Frontal cortex (tissue), 3 donors: ENCODE measurements at regions not wholly inside any gene's neighbourhood (a gene's known extent, or its start where the extent isn't known, plus 50 kb on each side); places are given as distances from the start of the nearest gene placed in this dataset.
"Not testable (repeated sequence)": the region's sequence is repeated elsewhere in the genome, so short reads cannot be mapped to it uniquely, and the experiment has no call there.

ENCODE experiments used
- DNase-seq, 2 donors: peaks; one replicate each; pipeline ENCODE4 v3.0.0; 2012; ENCODE audit warnings: low spot score in 2 of 2
- FAIRE-seq: peaks from 2 replicates; lab custom pipeline; 2012; peaks lifted over from hg19 to GRCh38; lab: Jason Lieb, UNC
- donor health status: control.
- donor health status: control.
- donor health status: control.

DNA sequence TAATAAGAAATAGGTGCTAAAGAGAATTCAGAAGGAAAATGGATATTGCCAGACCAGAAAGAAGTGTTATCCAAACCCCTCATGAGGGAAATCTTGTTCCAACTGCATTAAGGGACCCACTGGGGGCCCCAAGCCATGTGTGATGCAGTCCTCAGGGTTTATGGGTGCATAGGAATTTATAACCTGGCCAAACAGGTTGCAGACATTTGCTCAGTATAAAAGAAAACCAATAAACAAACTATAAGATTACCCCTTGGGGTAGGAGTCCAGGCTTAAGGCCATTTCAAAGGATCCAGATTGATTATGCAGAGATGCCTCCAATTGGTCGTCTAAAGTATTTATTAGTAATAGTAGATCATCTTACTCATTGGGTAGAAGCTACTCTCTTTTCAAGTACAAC is 240.9 kb upstream of the DIO3 start:
- DNase-seq (no peak), FAIRE-seq (no peak)

GRCh38 chr14:101322223-101322622 is 239.1 kb upstream of the DIO3 start:
- no peak for FAIRE-seq
- no peak for DNase-seq

GRCh38 chr14:101323111-101323510 is 238.2 kb upstream of the DIO3 start:
- DNase-seq (no peak), FAIRE-seq (no peak)

DNA sequence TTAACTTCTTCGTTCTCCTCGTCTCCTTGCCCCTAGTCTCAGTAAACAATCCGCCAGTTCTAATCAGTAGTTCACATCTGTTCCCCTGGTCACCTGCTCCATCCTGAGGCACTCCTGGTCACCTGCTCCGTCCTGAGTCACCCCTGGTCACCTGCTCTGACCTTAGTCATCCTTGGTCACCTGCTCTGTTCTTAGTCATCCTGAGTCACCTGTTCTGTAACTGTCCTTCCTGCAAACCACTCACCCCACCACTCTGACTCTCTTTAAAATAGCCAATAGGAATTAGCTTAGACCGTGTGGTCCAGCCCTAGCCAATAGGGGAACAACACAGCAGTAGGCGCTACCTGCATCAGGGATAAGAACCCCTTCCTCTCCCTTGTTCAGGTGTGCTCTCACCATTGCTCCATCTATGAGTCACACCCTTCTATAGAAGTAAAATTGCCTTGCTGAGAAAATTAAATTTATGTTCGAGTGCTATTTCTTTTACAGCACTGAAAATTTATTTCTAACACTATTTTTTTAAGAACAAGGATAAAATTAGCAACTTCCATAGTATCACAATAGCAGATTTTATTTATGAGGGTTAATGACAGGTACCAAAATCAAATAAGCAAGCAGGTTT is 237.6 kb upstream of the DIO3 start:
- FAIRE-seq, DNase-seq: not testable (repeated sequence)

- no peak for FAIRE-seq
Measured at GRCh38 chr14:101325319-101325718, 236.0 kb upstream of the DIO3 start.

GRCh38 chr14:101328412-101329028 is 232.8 kb upstream of the DIO3 start:
- no peak for DNase-seq
- no peak for FAIRE-seq

More at GRCh38 chr14:101325319-101325718, 236.0 kb upstream of the DIO3 start:
- DNase-seq = no peak

DNA sequence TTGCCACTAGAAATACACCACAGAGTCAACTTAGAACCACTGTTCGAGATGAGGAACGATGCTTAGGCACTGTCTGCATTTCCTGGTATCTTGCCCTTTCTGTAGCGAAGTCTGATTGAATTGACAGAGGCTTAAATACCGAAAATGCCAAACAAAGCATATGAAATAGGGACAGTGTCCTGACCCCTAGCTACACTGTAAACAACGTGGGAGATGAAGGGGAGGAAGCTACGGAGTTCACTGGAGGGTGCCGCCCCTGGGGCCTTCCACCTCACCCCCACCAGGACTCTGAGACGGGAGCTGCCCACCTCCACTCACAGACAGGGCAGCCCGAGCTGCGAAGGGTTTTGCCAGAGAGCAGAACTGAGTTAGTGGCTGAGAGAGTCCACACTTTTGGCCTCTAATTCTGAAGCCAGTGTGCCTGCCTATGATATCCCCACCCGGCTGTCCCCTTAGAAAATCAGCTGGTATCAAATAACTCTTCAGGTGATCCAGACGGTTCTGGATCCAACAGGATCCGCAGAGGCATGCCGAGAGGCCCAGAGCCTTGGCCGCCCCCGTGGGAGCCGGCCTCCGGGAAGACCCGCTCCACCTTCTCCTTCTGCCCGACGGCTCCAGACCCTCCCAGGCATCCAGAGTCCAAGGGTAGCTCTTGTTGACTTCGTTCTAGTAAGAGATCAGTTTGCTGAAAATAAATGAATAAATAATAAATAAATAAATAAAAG is 230.7 kb upstream of the DIO3 start:
- no peak for DNase-seq
- no peak for FAIRE-seq

DNA sequence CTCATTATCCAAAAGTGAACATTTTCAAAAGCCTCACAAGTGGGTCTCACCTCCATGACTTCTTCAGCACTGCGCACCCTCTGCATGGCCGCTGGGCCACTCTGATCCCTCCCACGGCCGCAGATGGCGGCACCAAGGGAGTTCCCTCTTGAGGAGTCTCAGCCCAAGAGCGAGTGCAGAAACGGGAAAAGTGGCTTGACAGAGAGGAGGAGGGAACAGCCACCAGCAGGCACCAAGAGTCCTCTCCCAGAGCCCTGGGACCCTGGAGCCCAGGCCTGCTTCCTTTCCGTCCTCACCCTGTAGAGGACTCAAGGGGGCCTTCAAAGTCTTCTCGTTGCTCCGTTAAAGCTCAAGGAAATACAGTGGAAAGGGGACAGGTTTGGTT is 230.2 kb upstream of the DIO3 start:
- DNase-seq = no peak
- no peak for FAIRE-seq

DNA sequence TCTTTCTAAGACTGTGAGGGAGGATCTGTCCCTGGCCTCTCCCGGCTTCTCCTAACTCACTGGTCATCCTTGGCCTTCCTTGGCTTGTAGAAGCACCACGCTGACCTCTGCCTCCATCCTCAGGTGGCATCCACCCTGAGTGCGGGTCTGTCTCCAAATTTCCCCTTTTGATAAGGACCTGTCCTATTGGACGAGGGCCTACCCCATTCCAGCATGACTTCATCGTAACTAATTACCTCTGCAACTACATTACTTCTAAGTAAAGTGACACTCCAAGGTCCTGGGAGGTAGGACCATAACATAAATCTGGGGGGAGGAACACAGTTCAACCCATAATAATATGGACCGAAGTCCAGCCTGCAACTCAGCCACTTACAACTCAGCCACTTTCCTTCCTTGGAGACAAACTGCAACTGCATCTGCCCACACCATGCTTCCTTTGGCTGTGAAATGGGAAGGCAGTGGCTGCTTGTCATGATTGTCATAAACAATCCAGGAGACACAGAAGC is 229.6 kb upstream of the DIO3 start:
- DNase-seq (no peak), FAIRE-seq (no peak)

- no peak for FAIRE-seq
- no peak for DNase-seq
Measured at GRCh38 chr14:101332281-101332680, 229.0 kb upstream of the DIO3 start.

- no peak for FAIRE-seq
- no peak for DNase-seq
Measured at GRCh38 chr14:101333335-101334280, 227.7 kb upstream of the DIO3 start.

DNA sequence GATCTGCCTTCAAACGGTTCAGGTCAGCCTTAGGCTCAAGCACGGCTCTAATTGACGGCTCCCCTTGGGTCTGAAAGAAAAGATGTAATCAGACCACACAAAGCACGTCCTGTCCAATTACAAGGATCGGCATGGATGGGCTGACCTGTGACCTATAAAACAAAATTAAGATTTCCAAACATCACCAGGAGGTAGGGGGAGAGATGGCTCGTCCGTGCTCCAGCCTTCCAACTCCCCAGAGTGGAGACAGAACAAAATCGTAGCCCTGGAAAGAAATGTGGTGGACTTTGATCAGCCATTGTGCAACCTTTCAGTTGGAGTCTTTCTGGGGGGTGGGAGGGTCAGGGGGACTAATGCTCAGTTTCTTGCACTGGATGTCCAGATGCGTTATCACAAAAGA is 226.6 kb upstream of the DIO3 start:
- DNase-seq = no peak
- FAIRE-seq = no peak

DNA sequence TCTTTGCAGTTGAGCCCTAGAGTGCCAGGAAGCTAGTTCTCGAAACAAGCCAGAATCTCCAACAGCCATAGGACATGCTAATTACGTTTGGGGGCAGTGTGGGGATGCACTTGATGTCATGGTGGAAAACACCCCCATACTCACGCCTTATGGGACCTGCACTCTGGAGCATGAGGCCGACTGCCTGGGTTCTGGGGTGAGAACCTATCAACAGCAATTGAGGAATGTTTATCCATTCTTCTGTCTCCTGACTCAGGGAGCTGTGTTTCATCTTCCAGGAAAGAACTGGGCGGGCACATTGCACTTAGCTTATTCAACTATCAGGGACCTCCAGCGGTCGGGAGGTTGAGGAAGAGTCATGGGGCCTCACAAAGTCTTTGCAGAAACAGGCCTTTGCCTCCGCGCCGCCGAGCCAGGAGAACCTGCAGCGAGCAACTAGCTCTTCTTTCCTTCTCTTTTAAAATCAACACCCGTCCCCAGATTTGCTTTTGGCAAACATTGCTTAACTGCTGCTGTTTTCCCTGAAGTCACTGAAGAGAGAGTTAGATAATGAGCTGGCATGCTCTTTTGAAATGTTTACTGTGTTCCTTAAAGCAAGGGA is 226.1 kb upstream of the DIO3 start:
- no peak for DNase-seq
- no peak for FAIRE-seq

GRCh38 chr14:101336183-101336582 is 225.1 kb upstream of the DIO3 start:
- no peak for DNase-seq
- no peak for FAIRE-seq

GRCh38 chr14:101337053-101337452 is 224.2 kb upstream of the DIO3 start:
- DNase-seq = no peak
- no peak for FAIRE-seq

DNA sequence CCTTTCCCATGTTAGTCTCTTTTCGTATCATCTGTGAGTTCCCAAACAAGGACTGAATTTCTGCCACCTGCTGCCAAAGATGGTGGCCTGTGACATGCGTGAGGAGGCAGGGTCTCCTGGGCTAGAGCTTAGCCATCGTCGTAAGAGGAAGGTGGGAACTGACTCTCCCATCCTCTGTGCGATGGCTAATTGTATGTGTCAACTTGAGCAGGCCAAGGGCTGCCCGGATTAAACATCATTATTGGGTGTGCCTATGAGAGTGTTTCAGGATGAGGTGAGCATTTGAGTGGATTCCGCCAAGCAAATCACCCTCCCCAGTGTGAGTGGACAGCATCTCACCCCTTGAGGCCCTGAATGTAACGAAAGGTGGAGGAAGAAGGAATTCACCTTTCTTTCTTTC is 220.7 kb upstream of the DIO3 start:
- FAIRE-seq (no peak), DNase-seq (no peak)

- DNase-seq (no peak), FAIRE-seq (no peak)
Measured at GRCh38 chr14:101347893-101348777, 213.2 kb upstream of the DIO3 start.

GRCh38 chr14:101349108-101349507 is 212.2 kb upstream of the DIO3 start:
- no peak for FAIRE-seq
- no peak for DNase-seq

DNA sequence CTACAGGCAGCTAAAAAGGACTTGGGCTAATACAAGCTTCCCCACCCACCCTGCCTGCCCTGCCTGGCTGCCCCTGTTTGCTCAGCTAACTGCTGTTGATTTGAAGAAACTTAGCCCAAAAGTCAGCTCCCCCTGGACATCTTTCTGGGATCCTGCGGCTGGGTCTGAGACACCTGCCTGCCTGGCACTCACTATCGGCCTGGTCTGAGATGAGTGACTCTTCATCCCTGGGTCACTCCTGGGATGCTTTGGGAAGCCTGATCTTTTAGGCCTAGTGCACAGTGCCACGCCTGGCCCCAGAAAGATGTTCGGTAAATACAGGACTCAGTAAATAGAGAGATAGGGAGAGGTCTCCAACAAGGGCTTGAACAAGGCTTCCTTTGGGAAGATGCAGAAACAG is 211.3 kb upstream of the DIO3 start:
- FAIRE-seq (no peak), DNase-seq (no peak)
